ENCODE measurements at regions not wholly inside any gene's neighbourhood (a gene's known extent, or its start where the extent isn't known, plus 50 kb on each side); places are given as distances from the start of the nearest gene placed in this dataset.

DNA sequence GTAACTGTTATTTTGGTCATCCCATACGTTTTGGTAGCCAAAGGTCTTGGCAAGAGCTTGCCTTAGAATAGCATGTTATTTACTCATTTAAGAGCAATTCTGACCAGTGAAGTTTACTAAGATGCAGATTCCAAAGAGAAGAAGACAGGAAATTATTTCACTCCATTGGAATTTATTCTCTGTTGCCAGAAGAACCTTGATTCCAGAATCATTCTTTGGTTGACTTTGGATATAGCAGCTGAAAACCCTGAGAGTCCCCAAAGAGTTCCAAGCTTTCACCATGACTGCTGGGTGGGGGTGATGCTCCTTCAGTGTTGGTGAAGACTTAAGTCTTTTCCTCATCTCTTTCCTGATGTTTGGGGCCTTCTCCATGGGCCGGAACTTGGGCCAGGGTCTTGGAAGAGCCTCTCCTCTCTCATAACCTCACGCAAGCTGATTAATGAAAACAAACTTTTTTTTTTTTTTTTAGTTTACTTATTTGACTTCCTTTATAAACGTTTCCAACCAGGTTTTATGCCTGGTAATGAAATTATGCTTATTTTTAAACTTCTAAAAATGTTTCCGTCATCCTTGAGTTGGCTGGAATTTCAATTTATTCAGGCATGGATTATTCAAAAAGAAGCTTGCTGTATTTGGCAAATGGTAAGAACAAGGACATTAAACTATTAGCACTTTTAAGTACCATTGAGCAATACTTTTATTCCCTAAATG is 192.0 kb downstream of the MTX2 start:
- Histone ChIP-seq H3K4me3 (ENCODE audit: low read depth, low read length) (no peak overlapping the region), H3K27me3 (replicated peaks) (peaks cover 2% of the 10 kb centered on the region), H3K36me3 (replicated peaks) (no peaks in the 10 kb centered on the region), H3K27ac (no peak overlapping the region)
- in situ Hi-C loops (cut with HindIII; ENCODE audit: low pct_ligation_motif_present, low sequenced_read_pairs), result no loop called here
- TF ChIP-seq, protein P1, sequence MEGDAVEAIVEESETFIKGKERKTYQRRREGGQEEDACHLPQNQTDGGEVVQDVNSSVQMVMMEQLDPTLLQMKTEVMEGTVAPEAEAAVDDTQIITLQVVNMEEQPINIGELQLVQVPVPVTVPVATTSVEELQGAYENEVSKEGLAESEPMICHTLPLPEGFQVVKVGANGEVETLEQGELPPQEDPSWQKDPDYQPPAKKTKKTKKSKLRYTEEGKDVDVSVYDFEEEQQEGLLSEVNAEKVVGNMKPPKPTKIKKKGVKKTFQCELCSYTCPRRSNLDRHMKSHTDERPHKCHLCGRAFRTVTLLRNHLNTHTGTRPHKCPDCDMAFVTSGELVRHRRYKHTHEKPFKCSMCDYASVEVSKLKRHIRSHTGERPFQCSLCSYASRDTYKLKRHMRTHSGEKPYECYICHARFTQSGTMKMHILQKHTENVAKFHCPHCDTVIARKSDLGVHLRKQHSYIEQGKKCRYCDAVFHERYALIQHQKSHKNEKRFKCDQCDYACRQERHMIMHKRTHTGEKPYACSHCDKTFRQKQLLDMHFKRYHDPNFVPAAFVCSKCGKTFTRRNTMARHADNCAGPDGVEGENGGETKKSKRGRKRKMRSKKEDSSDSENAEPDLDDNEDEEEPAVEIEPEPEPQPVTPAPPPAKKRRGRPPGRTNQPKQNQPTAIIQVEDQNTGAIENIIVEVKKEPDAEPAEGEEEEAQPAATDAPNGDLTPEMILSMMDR (IDR thresholded peaks at IDR 0.05; ENCODE audit: low read depth, low read length, missing control alignments), result no peak
- no peak for DNase-seq

DNA sequence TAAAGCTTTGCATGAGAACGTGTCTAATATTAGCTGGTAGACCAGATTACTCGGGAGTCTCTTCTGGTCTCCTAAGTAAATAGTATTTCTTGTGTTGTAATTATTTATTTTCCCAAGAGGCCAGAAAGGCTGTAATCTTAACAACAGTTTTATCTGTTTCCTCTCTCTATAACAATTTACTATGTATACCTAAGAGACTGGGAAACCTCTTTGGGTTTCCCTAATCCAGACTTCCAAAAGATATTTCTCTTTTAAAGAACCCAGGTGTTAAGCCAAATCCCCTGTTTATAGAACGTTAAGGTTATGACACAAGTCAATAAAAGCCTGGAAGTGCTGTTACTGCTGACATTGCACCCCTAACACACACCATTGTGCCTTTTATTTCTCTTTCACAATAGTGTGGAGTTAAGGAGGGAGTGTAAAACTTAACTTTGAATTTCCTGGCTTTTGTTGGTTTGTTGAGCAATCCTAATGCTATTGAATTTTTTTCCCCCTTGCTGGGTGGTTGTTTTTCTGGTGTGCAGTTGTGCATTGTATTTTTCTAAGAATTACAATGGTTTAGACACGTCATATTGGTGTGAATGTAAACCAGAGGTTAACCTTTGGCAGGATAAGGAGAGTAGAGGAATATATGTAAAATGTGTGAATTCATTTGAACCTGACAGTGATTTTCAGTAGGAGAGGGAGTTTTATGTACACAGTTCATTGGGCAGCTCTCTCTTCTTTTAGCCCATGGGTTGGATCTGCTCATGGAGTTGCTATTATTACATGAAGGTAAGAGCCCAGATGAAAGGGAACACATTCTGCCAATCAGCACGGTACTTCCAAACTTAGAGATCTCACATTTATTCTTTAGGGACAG is 192.8 kb downstream of the MTX2 start:
- H3K36me3 ChIP-seq (replicated peaks), result no peaks in the 10 kb centered on the region
- in situ Hi-C loops (cut with HindIII; ENCODE audit: low pct_ligation_motif_present, low sequenced_read_pairs), result no loop called here
- H3K27me3 ChIP-seq (replicated peaks), result no peaks in the 10 kb centered on the region
- H3K4me3 ChIP-seq (ENCODE audit: low read depth, low read length), result no peak overlapping the region
- TF ChIP-seq, protein P1 (IDR thresholded peaks at IDR 0.05; ENCODE audit: low read depth, low read length, missing control alignments), result no peak
- DNase-seq, result peak; percentile 12
- no peak overlapping the region for H3K27ac ChIP-seq

DNA sequence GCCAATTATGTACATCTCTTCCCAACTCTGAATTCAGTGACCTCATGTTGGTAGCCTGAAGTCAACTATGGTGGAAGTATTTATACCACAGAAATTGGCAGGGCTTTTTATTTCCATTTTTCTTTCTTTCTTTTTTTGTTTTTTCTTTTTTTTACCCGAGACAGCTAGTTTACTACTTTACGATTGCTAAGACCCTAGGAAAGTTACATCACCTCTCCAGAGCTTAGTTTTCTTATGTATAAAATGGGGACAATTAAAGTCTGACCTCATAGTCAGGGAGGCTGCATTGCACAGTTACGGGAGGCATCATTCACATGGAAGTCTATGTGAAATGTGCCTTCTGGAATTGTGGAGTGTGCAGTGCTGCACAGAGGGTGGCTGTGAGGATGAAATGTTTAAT is 194.3 kb downstream of the MTX2 start:
- no peak overlapping the region for H3K27ac ChIP-seq
- H3K36me3 ChIP-seq (replicated peaks), result no peaks in the 10 kb centered on the region
- no peaks in the 10 kb centered on the region for H3K27me3 ChIP-seq (replicated peaks)
- in situ Hi-C loops (cut with HindIII; ENCODE audit: low pct_ligation_motif_present, low sequenced_read_pairs), result no loop called here
- TF ChIP-seq, protein P1 (IDR thresholded peaks at IDR 0.05; ENCODE audit: low read depth, low read length, missing control alignments), result no peak
- H3K4me3 ChIP-seq (ENCODE audit: low read depth, low read length), result no peak overlapping the region
- no peak for DNase-seq

DNA sequence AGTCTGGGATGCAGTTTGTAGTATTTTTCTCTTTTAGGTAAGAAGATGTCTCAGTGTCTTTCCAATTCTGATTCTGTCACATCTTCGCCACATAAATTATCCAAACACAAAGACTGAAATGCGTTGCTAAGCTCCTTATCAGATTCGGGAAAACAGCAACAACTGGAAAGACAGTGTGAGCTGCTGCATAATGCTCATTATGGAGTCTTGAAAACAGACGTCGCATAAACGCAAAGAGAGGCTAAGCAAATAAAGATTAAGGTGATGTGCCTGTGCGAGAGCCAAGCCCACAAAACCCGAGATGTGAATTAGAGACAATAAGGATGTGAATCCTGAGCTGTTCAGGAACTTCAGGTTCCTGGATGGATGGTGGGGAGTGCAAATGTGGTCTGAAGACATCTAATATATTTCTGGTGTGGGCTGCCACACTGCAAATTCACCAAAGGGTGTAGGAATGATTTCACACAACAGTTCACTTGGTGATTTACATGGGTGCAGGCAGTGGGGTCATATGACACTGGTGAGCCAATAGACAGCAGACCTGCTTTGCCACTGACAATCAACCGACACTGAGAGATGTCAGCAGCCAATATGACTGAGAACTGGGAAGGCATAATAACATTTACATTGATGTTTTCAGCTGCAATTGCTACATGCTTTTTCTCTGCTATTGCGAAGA is 195.8 kb downstream of the MTX2 start:
- Histone ChIP-seq H3K4me3 (ENCODE audit: low read depth, low read length) (no peak overlapping the region), H3K27me3 (replicated peaks) (no peaks in the 10 kb centered on the region), H3K27ac (no peak overlapping the region), H3K36me3 (replicated peaks) (no peaks in the 10 kb centered on the region)
- TF ChIP-seq, protein P1 (IDR thresholded peaks at IDR 0.05; ENCODE audit: low read depth, low read length, missing control alignments), result no peak
- no peak for DNase-seq
- in situ Hi-C loops (cut with HindIII; ENCODE audit: low pct_ligation_motif_present, low sequenced_read_pairs), result no loop called here

DNA sequence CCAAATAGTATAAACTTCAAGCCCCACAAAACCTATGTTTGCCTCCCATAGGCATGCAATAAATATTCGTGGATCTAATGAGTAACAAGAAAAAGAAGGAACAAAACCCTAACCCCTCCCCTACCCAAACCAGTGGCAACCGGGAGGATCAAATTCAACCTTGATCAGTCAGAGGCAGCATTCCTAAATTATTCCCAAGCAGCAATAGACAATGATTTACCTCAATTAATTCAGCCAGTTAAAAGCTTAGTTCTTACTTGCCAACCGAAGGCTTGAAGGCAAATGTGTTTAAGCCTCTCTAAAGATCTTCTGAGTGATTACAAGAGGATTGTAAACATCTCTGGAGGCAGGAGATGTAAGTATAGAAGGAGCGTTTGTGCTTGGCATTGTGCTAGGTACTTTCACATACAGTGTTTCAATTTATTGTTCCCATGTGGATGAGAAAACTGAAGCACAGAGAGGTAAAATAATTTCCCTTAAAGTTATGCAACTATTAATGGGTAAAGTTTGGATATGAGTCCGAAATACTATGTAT is 197.7 kb downstream of the MTX2 start:
- DNase-seq, result no peak
- H3K4me3 ChIP-seq (ENCODE audit: low read depth, low read length), result no peak overlapping the region
- H3K36me3 ChIP-seq (replicated peaks), result no peaks in the 10 kb centered on the region
- in situ Hi-C loops (cut with HindIII; ENCODE audit: low pct_ligation_motif_present, low sequenced_read_pairs), result no loop called here
- no peak overlapping the region for H3K27ac ChIP-seq
- TF ChIP-seq, protein P1 (IDR thresholded peaks at IDR 0.05; ENCODE audit: low read depth, low read length, missing control alignments), result no peak
- no peaks in the 10 kb centered on the region for H3K27me3 ChIP-seq (replicated peaks)
